K562 (cell line): ENCODE measurements at regions not wholly inside any gene's neighbourhood (a gene's known extent, or its start where the extent isn't known, plus 50 kb on each side); places are given as distances from the start of the nearest gene placed in this dataset.

Experiments
- ATAC-seq: fragments of 200-7000 bp; cut with Tn5 transposase; 3 replicates; pipeline ENCODE4 v1.9.1; 2020; ENCODE audit warnings: moderate library complexity
- BruUV-seq: library from RNA; stranded (reverse); fragments of 400-500 nt; replicated peaks from 2 replicates; lab custom pipeline; 2021; lab: Mats Ljungman, UMichigan
- CTCF ChIA-PET: fragments of 300-600 bp; formaldehyde crosslinking; extraction: SDS; loops from one replicate; lab custom pipeline; 2021; ENCODE audit warnings: low intra/inter-chr PET ratio; lab: Yijun Ruan, JAX
- POLR2A ChIA-PET: fragments of 300-600, 350-650 bp; sonication (Branson Sonifier 250); formaldehyde crosslinking; extraction: SDS; loops from one replicate; lab custom pipeline; 2021; ENCODE audit warnings: antibody characterized with exemption, inconsistent platforms; lab: Yijun Ruan, JAX
- DNase-seq, 4 experiments: peaks; one replicate each; pipeline versions ENCODE4 v3.0.0 to v3.0.0-alpha.2; 2011 to 2018; ENCODE audit warnings: low spot score in 3 of 4, mixed read lengths in 3 of 4; ENCODE audit errors: extremely low read depth in 1 of 4
- FAIRE-seq: peaks from 2 replicates; lab custom pipeline; 2011; peaks lifted over from hg19 to GRCh38; lab: Jason Lieb, UNC
- H2AFZ ChIP-seq: 2 replicates; pipeline ENCODE4 v1.6.0; 2011; ENCODE audit warnings: low read depth, low read length, control low read depth, inconsistent platforms
- H3K27ac ChIP-seq: fragments of 200-600 bp; 3 replicates; pipeline ENCODE4 v1.8.0; 2011; ENCODE audit warnings: low read depth, mild to moderate bottlenecking, control low read depth, inconsistent platforms, low read length, moderate library complexity, mixed read lengths; ENCODE audit errors: extremely low read depth
- H3K27me3 ChIP-seq, 2 experiments: fragments of 300-600 bp in 1 of 2; 2 replicates in 1 of 2; 3 replicates in 1 of 2; pipeline versions ENCODE4 v1.6.0 to v1.8.0; 2011; ENCODE audit warnings: inconsistent platforms in 2 of 2, low read length in 2 of 2, mild to moderate bottlenecking in 1 of 2, mixed read lengths in 1 of 2, moderate library complexity in 1 of 2; ENCODE audit not compliant: control insufficient read depth in 2 of 2, insufficient read depth in 2 of 2
- H3K36me3 ChIP-seq: fragments of 300-600 bp; 3 replicates; pipeline ENCODE4 v1.8.0; 2011; ENCODE audit warnings: mild to moderate bottlenecking, low read length, inconsistent platforms; ENCODE audit not compliant: control insufficient read depth, insufficient read depth
- H3K4me1 ChIP-seq, 2 experiments: fragments of 200-600 bp in 1 of 2; replicated peaks in 1 of 2; 2 replicates in 1 of 2; 3 replicates in 1 of 2; pipeline versions ENCODE4 v1.5.1 to v1.8.0; 2011; ENCODE audit warnings: inconsistent platforms in 2 of 2, low read length in 2 of 2, mild to moderate bottlenecking in 1 of 2, mixed read lengths in 1 of 2, moderate library complexity in 1 of 2; ENCODE audit not compliant: control insufficient read depth in 2 of 2, insufficient read depth in 2 of 2
- H3K4me2 ChIP-seq: 2 replicates; pipeline ENCODE4 v1.6.1; 2011; ENCODE audit warnings: low read length, control low read depth, inconsistent platforms, mixed read lengths; ENCODE audit not compliant: insufficient read depth
- H3K4me3 ChIP-seq: fragments of 200-600 bp; sonication (generic), shearing (Covaris generic); 2 replicates; pipeline ENCODE4 v1.5.1; 2016; ENCODE audit warnings: control low read depth, inconsistent platforms
- H3K79me2 ChIP-seq: fragments of 200-600 bp; 3 replicates; pipeline ENCODE4 v1.8.0; 2011; ENCODE audit warnings: low read length, inconsistent platforms; ENCODE audit not compliant: control insufficient read depth, insufficient read depth
- H3K9ac ChIP-seq, 2 experiments: 2 replicates each; pipeline versions ENCODE4 v1.6.0 to v1.6.1; 2011; ENCODE audit warnings: low read depth in 2 of 2, low read length in 2 of 2, control low read depth in 1 of 2, inconsistent platforms in 1 of 2, mild to moderate bottlenecking in 1 of 2, mixed read lengths in 1 of 2; ENCODE audit not compliant: insufficient read depth in 1 of 2
- H3K9me1 ChIP-seq: one replicate; pipeline ENCODE4 v1.6.0; 2011; ENCODE audit warnings: inconsistent platforms, mild to moderate bottlenecking, low read length, moderate library complexity; ENCODE audit not compliant: control insufficient read depth, insufficient read depth
- H3K9me3 ChIP-seq: replicated peaks from 2 replicates; pipeline ENCODE4 v1.5.1; 2011; ENCODE audit warnings: low read depth, low read length, inconsistent platforms; ENCODE audit not compliant: control insufficient read depth, insufficient read depth
- H4K20me1 ChIP-seq: replicated peaks from 2 replicates; pipeline ENCODE4 v1.6.1; 2011; ENCODE audit warnings: low read length, inconsistent platforms, mixed read lengths; ENCODE audit not compliant: control insufficient read depth, insufficient read depth
- BRD9 ChIP-seq: fragments of 450-650 bp; IDR thresholded peaks from 2 replicates; pipeline ENCODE4 v1.6.1; 2018; ENCODE audit warnings: low read depth; ENCODE audit not compliant: partially characterized antibody
- KAT2B ChIP-seq: IDR thresholded peaks from one replicate; pipeline ENCODE4 v1.6.1; 2012; ENCODE audit warnings: low read depth, mild to moderate bottlenecking, control low read depth, inconsistent platforms, low read length, moderate library complexity
- NELFE ChIP-seq: IDR thresholded peaks from 2 replicates; pipeline ENCODE4 v1.6.1; 2011; ENCODE audit warnings: mild to moderate bottlenecking; ENCODE audit not compliant: insufficient read depth, insufficient read length
- NR2C2 ChIP-seq, 2 experiments: fragments of 200-800 bp in 1 of 2; sonication (Bioruptor generic) in 1 of 2; sonication (generic) in 1 of 2; formaldehyde crosslinking in 1 of 2; IDR thresholded peaks; 2 replicates each; pipeline versions ENCODE4 v1.6.1 to v1.8.0; 2016 to 2022; ENCODE audit warnings: mild to moderate bottlenecking in 1 of 2, missing compliant biosample characterization in 1 of 2, missing genetic modification characterization in 1 of 2, missing genetic modification reagents in 1 of 2
- RAD21 ChIP-seq, 2 experiments: fragments of 250-450 bp in 1 of 2; fragments of 450-650 bp in 1 of 2; sonication (Bioruptor Pico) in 1 of 2; formaldehyde crosslinking in 1 of 2; IDR thresholded peaks in 1 of 2; conservative IDR thresholded peaks in 1 of 2; 2 replicates each; pipeline versions ENCODE4 v1.4.0 to v1.8.0; 2020 to 2022; ENCODE audit warnings: mild to moderate bottlenecking in 2 of 2, moderate library complexity in 1 of 2
- RBM22 ChIP-seq: fragments of 200-400 bp; formaldehyde crosslinking; IDR thresholded peaks from 2 replicates; pipeline ENCODE4 v1.6.1; 2018; ENCODE audit warnings: low read length, low read depth; ENCODE audit not compliant: poor library complexity, severe bottlenecking
- SREBF1 ChIP-seq: fragments of 150-350 bp; IDR thresholded peaks from 2 replicates; pipeline ENCODE4 v1.6.1; 2014; ENCODE audit warnings: antibody characterized with exemption, low read depth, low read length, borderline replicate concordance
- ZBTB11 ChIP-seq, 3 experiments: fragments of 200-800 bp in 1 of 3; fragments of 250-450 bp in 1 of 3; fragments of 450-650 bp in 1 of 3; sonication (Bioruptor Pico) in 1 of 3; sonication (Bioruptor generic) in 1 of 3; formaldehyde crosslinking in 1 of 3; IDR thresholded peaks; 2 replicates each; pipeline versions ENCODE4 v1.6.1 to v1.8.0; 2016 to 2022; ENCODE audit warnings: mild to moderate bottlenecking in 2 of 3, missing genetic modification characterization in 2 of 3, missing compliant biosample characterization in 1 of 3, moderate library complexity in 1 of 3
- ZNF146 ChIP-seq: IDR thresholded peaks from one replicate; pipeline ENCODE4 v1.6.1; 2018; ENCODE audit warnings: missing compliant biosample characterization; ENCODE audit not compliant: unreplicated experiment
- ZNF174 ChIP-seq: fragments of 250-450 bp; sonication (Bioruptor Pico); IDR thresholded peaks from 2 replicates; pipeline ENCODE4 v1.4.0; 2020; ENCODE audit warnings: mild to moderate bottlenecking
- ZNF717 ChIP-seq: fragments of 250-450 bp; sonication (Bioruptor Pico); IDR thresholded peaks from 2 replicates; pipeline ENCODE4 v1.5.0; 2021
- WGBS: fragments of 100-300 bp; shearing (Covaris generic); methylation state at CpG from one replicate; pipeline ENCODE4 v1.1.6; 2016; ENCODE audit warnings: low coverage, mixed read lengths; ENCODE audit not compliant: insufficient coverage; ENCODE audit errors: missing lambda C conversion rate; 5-methylcytosine and 5-hydroxymethylcytosine counted together
- in situ Hi-C: fragments of 300-500 bp; cut with MboI; formaldehyde crosslinking; loops from 4 replicates; pipeline ENCODE4 v1.15.0; 2018; ENCODE audit warnings: inconsistent platforms, mixed read lengths
- intact Hi-C: fragments of 100-400 bp; cut with micrococcal nuclease; formaldehyde crosslinking; loops from 2 replicates; pipeline ENCODE4 v1.14.2; 2022
- TF ChIP-seq, protein P1 (sequence below): sonication (generic); formaldehyde crosslinking; IDR thresholded peaks from 2 replicates; pipeline ENCODE4 v1.8.0; 2022; ENCODE audit warnings: mild to moderate bottlenecking, low read depth, missing genetic modification reagents
- TF ChIP-seq, protein P2 (sequence below): sonication (generic); formaldehyde crosslinking; IDR thresholded peaks from 2 replicates; pipeline ENCODE4 v1.8.0; 2023; ENCODE audit warnings: mild to moderate bottlenecking, missing genetic modification reagents
- TF ChIP-seq, protein P3 (sequence below), 3 experiments: fragments of 200-800 bp in 1 of 3; sonication (Bioruptor generic) in 1 of 3; sonication (generic) in 1 of 3; formaldehyde crosslinking in 1 of 3; IDR thresholded peaks; 2 replicates each; pipeline versions ENCODE4 v1.6.1 to v1.8.0; 2016 to 2022; ENCODE audit warnings: mild to moderate bottlenecking in 2 of 3, missing compliant biosample characterization in 2 of 3, missing genetic modification characterization in 2 of 3, missing genetic modification reagents in 1 of 3

GRCh38 chr1:230518511-230518910 lies 92.4 kb upstream of the PGBD5 start:
- no peaks in the 10 kb centered on the region for H3K36me3 ChIP-seq
- 0% methylated on average over 5 of the region's 5 CpGs for WGBS
- ChIA-PET CTCF (no interaction called here), POLR2A (interaction anchor here (1.1 kb wide), 1 partner anchor 15 kb away, joined by 3 read pairs; no protein-coding TSS in a partner anchor)
- in situ Hi-C loops = no loop called here
- no peak overlapping the region for H3K4me3 ChIP-seq
- DNase-seq (no peak), ATAC-seq (no peak), FAIRE-seq (no peak)
- no peak overlapping the region for H3K9ac ChIP-seq
- no peak overlapping the region for H3K27ac ChIP-seq
- BruUV-seq = no TSS peak
- no peaks in the 10 kb centered on the region for H4K20me1 ChIP-seq
- no peak overlapping the region for H2AFZ ChIP-seq
- H3K4me2 ChIP-seq = no peak overlapping the region
- H3K9me3 ChIP-seq = no peaks in the 10 kb centered on the region
- no peaks in the 10 kb centered on the region for H3K4me1 ChIP-seq
- intact Hi-C loops = no loop called here
- peaks cover 4 to 12% of the 10 kb centered on the region in 2 experiments; a peak in 4 of 5 replicates for H3K27me3 ChIP-seq
- H3K9me1 ChIP-seq = no peaks in the 10 kb centered on the region
- H3K79me2 ChIP-seq = no peaks in the 10 kb centered on the region
- TF ChIP-seq SREBF1 (no peak), ZNF717 (CRISPR knock-in tag) (no peak), NR2C2 (CRISPR knock-in tag; IDR thresholded peaks at IDR 0.05) (no peak), NR2C2 (tag; IDR thresholded peaks at IDR 0.05) (no peak), BRD9 (no peak), ZNF146 (CRISPR knock-in tag) (no peak), KAT2B (no peak), RAD21 (CRISPR knock-in tag; conservative IDR thresholded peaks at IDR 0.05 in 1 of 2, IDR thresholded peaks at IDR 0.05 in 1 of 2) (no peak), ZBTB11 (CRISPR knock-in tag; IDR thresholded peaks at IDR 0.05) (no peak), NELFE (no peak), RBM22 (no peak), ZNF174 (CRISPR knock-in tag) (no peak)
- TF ChIP-seq, protein P1, sequence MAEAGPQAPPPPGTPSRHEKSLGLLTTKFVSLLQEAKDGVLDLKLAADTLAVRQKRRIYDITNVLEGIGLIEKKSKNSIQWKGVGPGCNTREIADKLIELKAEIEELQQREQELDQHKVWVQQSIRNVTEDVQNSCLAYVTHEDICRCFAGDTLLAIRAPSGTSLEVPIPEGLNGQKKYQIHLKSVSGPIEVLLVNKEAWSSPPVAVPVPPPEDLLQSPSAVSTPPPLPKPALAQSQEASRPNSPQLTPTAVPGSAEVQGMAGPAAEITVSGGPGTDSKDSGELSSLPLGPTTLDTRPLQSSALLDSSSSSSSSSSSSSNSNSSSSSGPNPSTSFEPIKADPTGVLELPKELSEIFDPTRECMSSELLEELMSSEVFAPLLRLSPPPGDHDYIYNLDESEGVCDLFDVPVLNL (CRISPR knock-in tag) = no peak
- TF ChIP-seq, protein P2, sequence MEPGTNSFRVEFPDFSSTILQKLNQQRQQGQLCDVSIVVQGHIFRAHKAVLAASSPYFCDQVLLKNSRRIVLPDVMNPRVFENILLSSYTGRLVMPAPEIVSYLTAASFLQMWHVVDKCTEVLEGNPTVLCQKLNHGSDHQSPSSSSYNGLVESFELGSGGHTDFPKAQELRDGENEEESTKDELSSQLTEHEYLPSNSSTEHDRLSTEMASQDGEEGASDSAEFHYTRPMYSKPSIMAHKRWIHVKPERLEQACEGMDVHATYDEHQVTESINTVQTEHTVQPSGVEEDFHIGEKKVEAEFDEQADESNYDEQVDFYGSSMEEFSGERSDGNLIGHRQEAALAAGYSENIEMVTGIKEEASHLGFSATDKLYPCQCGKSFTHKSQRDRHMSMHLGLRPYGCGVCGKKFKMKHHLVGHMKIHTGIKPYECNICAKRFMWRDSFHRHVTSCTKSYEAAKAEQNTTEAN = no peak
- TF ChIP-seq, protein P3, sequence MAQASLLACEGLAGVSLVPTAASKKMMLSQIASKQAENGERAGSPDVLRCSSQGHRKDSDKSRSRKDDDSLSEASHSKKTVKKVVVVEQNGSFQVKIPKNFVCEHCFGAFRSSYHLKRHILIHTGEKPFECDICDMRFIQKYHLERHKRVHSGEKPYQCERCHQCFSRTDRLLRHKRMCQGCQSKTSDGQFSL (CRISPR knock-in tag; IDR thresholded peaks at IDR 0.05) = no peak
- TF ChIP-seq, protein P3 (tag; IDR thresholded peaks at IDR 0.05) = no peak
